HG02981 (cell line): ENCODE measurements at regions not wholly inside any gene's neighbourhood (a gene's known extent, or its start where the extent isn't known, plus 50 kb on each side); places are given as distances from the start of the nearest gene placed in this dataset.
A peak's percentile ranks its signal among the peaks of the same experiment; 100 is the strongest.

Experiments
- ATAC-seq: cut with Tn5 transposase; IDR thresholded peaks from one replicate; pipeline ENCODE4 v1.9.1; 2021; ENCODE audit warnings: mild to moderate bottlenecking, moderate library complexity; ENCODE audit not compliant: unreplicated experiment

DNA sequence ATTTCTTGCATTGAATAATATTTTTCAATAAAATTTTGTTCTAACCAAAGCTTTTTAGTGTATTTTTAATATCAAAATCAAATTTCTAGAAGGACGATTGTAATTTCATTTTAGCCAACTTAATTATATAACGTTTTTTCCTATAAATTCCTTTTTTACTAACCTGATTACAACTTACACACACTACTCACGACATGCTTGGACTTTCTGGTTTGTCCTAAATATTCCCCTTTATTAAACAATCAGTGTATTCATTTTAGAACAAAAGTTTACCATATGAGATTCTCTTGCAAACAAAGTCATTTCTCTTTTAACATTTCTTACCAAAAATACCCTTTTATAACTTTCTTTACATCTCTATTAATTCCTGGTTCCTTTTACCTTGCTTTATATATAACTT lies 173.7 kb downstream of the PWWP3B start:
- no peak for ATAC-seq

DNA sequence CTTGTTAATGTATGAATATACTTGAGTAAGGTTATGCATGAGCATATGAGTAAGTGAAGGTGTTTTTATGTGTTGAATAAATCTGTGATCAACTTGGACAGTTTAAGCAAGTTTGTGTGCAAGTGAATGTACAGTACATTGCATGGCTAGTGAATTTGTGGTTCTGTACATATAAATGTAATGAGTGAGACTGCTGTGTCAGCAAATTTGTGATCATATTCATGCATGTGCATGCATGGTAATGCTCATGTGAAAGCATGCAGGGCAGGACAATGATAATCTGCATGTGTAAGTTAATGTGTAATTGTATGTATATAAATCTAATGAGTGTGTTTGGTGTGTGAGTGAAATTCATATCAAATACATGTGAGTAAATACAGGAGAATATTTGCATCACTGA lies 188.5 kb downstream of the PWWP3B start:
- no peak for ATAC-seq

DNA sequence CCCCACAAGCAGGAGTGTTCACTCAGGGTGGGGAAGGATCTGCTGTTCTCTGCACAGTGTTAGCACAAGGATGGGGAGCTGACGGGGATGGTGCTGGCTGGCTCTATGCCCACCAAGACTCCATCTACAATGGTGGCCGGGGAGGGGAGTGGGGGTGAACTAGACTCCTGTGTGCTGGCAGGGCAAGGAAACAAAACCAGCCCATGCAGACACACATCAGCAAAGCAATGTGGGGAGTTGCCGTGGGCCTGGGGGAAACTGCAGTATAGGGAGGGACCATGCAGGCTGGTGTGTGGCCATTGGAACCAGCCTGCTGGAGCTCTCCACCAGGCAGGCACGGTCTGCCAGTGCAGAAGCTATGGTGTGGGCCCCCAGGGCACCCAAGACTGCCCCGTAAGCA lies 195.1 kb downstream of the PWWP3B start:
- no peak for ATAC-seq

DNA sequence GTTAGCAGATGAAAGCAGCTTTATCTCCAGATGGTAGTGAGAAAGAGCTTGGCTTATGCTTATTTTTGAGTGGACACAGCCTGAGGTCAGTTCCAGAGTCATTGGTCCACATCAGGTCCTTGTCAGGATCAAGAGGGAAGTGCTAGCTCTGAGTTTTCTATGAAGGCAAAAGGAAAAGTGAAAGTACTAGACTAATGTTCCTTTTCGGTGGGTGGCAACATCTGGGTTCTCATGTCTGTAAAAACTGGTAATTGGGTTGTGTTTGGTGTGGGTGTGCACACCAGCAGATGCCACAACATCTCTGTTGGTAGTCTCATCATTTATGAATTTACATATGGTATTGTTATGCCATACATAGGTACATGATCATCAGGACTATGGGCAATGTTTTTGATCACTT lies 210.5 kb downstream of the PWWP3B start:
- no peak for ATAC-seq

- no peak for ATAC-seq
Observed at GRCh38 chrX:106391284-106391911, 220.4 kb upstream of the RADX start.

GRCh38 chrX:106392346-106392745 lies 219.4 kb upstream of the RADX start:
- ATAC-seq, result no peak

DNA sequence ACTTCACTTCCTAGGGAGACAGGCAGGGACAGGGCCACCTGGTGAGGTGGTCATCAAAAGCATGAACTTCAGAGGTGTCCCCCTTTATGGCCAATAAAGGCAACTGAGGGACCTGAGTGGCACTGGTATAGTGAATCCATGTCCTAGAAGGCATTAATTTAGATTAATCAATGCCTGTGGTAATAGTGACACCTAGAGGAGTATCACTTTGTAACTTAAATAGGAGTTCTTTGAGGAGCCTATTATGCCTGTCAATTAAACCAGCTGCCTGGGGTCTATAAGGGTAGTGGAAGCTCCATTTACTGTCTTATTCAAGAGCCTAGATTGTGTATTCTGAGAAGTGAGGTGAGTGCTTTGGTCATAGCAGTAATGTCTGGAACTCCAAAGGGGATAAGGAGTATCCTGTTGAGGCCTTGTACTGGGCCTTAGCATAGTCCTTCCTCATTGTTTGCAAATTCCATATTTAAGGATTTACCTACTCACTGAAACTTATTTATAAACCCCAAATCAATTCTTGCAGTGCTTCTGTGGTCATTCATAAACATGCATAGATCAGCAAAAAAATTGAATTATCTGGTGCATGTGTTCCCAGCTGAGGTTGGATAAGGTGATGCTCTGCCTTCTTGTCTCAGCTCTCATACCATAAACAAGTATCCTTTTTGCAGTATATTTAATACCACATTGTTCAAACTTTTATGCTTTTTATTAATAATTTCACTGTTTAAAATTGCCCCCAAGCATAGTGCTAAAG lies 213.8 kb upstream of the RADX start:
- ATAC-seq, result no peak

DNA sequence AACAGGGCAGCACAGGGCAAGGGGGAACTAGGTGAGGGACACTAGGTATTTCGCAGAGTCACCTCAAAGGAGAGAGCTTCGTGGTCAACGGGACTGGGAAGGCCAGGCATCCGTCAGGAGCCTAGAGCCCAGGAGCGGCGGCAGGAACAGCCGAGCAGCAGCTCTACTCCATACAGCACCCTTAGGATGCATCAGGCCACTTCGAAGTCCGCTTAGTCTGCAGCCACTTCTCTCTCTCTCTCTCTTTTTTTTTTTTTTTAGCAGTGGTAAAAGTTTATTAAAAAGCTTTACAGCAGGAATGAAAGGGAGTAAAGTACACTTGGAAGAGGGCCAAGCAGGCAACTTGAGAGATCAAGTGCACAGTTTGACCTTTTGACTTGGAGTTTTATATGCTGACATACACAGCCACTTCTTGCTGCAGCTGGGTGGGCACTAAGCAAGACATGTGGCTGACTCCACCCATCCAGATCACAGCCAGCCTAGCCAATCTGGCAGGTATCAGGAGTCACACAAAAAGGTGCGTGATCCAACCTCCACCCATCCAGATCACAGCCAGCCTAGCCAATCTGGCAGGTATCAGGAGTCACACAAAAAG lies 209.7 kb upstream of the RADX start:
- ATAC-seq, result no peak

- no peak for ATAC-seq
Observed at GRCh38 chrX:106404512-106404911, 207.3 kb upstream of the RADX start.

- ATAC-seq, result no peak
Observed at GRCh38 chrX:106415276-106415895, 196.4 kb upstream of the RADX start.

- ATAC-seq, result no peak
Observed at GRCh38 chrX:106436691-106437090, 175.1 kb upstream of the RADX start.

GRCh38 chrX:106437407-106437806 lies 174.4 kb upstream of the RADX start:
- ATAC-seq, result no peak

DNA sequence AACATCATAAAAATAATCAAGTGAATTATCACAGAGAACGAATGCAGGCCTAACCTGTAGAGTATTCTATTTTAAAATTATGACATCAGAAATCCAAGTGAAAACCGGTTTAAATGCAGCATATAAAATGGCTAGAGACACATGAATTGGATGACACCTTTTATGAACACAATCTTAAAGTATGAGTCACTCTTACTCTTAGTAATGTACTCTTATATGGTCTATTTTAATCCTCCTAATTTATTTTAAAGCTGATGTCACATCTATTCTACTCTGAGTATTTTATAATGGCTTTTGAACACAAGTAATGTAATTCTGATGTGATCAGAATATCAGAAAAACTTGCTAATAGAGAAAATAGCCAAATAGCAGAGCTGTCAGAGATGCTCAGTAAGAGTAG lies 161.4 kb upstream of the RADX start:
- ATAC-seq, result no peak

DNA sequence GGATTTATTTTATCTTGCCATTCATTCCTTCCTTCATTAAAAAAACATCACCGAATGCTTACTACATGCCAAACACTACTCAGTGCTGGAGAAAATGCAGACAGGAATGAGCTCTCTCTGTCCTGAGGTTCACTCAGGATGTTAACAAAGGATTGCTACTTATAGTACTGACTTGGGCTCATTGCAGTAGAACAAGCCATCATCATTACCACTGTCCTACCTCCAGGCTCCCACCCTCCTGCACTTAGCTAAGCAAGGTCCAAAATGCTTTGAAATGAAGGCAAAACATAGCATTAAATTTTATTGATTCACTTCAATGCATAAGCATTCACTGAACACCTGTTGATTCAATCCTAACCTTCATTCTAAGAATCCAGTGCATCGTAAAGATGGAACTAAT lies 159.8 kb upstream of the RADX start:
- no peak for ATAC-seq

DNA sequence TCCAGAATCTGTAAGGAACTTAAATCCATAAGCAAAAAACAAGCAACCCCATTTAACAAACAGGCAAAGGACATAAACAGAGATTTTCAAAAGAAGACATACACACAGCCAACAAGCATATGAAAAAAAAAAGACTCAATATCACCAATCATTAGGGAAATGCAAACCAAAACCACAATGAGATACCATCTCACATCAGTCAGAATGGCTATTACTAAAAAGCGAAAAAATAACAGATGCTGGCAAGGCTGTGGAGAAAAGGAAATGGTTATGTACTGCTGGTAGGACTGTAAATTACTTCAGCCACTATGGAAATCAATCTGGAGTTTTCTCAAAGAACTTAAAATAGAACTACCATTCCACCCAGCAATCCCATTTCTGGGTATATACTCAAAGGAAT lies 156.8 kb upstream of the RADX start:
- ATAC-seq, result no peak

DNA sequence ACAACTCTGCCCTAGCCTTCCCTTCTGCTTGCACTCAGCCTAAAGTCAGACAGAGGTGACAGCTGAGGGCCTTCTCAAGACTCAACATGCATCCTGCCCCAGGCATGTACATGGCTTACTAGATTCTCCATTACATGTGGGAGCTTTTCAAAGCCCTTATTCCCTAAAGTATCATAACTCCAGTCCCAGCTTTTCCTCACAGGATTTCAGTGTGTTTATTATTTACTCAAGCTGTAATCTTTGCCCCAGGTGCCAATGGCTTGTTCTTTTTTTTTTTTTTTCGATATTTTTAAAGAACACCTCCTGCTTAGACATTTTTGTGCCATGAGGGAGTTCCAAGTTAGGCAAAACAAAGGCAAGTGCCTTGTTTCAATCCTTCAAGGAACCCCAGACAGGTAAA lies 154.0 kb upstream of the RADX start:
- ATAC-seq, result no peak

- ATAC-seq, result no peak
Observed at GRCh38 chrX:106467422-106467821, 144.4 kb upstream of the RADX start.

DNA sequence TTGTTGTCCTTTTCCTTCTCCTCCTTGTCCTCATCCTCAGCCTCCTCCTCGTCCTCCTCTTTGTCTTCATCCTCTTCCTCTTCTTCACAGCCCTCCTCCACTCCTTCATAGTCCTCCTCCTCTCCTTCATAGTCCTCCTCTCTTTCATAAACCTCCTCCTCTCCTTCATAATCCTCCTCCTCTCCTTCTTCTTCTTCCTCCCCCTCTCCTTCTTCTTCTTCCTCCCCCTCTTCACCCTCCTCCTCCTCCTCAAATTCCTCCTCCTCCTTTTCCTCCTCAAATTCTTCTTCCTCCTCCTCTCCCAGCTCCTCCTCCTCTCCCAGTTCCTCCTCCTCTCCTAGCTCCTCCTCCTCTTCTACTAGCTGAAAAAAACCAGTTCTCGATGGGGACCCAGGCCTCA lies 143.8 kb upstream of the RADX start:
- no peak for ATAC-seq

GRCh38 chrX:106468433-106468832 lies 143.3 kb upstream of the RADX start:
- ATAC-seq, result no peak

- ATAC-seq, result no peak
Observed at GRCh38 chrX:106479920-106480319, 131.9 kb upstream of the RADX start.

- no peak for ATAC-seq
Observed at GRCh38 chrX:106481341-106481740, 130.4 kb upstream of the RADX start.

DNA sequence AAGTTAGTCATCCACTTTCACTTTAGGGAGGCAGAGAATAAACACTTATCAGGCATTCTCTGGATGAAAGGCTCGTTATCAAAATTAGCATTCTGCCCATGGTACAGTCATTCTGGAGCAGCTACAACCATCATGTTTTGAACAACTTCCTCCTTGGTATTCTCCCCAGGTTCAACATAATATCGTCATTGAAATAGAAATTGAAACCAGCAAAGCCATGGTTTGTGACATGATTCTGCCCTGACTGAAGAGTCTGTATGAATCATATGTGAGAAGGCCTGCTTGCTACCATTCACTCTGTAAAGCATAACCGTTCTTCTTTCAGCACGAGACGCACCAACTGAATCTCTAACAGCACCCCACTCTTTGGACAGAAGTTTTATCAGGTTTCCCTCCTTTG lies 127.5 kb upstream of the RADX start:
- ATAC-seq, result peak; percentile 97
